CD14-positive monocyte (primary cell): ENCODE measurements at regions not wholly inside any gene's neighbourhood (a gene's known extent, or its start where the extent isn't known, plus 50 kb on each side); places are given as distances from the start of the nearest gene placed in this dataset.

Experiments
- DNase-seq, 3 donors: peaks; one replicate each; pipeline ENCODE4 v3.0.0-alpha.2; 2011 to 2022
- H2AFZ ChIP-seq: 2 replicates; pipeline ENCODE4 v1.6.0; 2012; ENCODE audit warnings: mild to moderate bottlenecking, low read depth, low read length, inconsistent platforms; ENCODE audit not compliant: insufficient read depth, poor library complexity, severe bottlenecking
- H3K27ac ChIP-seq, 2 donors: 1 replicate in 1 of 2; 2 replicates in 1 of 2; pipeline ENCODE4 v1.5.1; 2012 to 2013; ENCODE audit warnings: low read length in 2 of 2, control low read depth in 1 of 2, inconsistent platforms in 1 of 2, low read depth in 1 of 2, mild to moderate bottlenecking in 1 of 2
- H3K27me3 ChIP-seq, 2 donors: one replicate each; pipeline versions ENCODE4 v1.6.0 to v1.6.1; 2011 to 2013; ENCODE audit warnings: low read length in 2 of 2; ENCODE audit not compliant: control insufficient read depth in 2 of 2, insufficient read depth in 2 of 2
- H3K36me3 ChIP-seq, 2 donors: replicated peaks in 1 of 2; 1 replicate in 1 of 2; 2 replicates in 1 of 2; pipeline versions ENCODE4 v1.5.1 to v1.6.1; 2012 to 2013; ENCODE audit warnings: low read length in 2 of 2, control low read depth in 1 of 2, inconsistent platforms in 1 of 2, mild to moderate bottlenecking in 1 of 2; ENCODE audit not compliant: insufficient read depth in 2 of 2, control insufficient read depth in 1 of 2
- H3K4me1 ChIP-seq, 2 donors: 1 replicate in 1 of 2; 2 replicates in 1 of 2; pipeline versions ENCODE4 v1.5.1 to v1.6.1; 2012 to 2013; ENCODE audit warnings: low read length in 2 of 2, control low read depth in 1 of 2, inconsistent platforms in 1 of 2, mild to moderate bottlenecking in 1 of 2, moderate library complexity in 1 of 2; ENCODE audit not compliant: insufficient read depth in 2 of 2, control insufficient read depth in 1 of 2
- H3K4me2 ChIP-seq: replicated peaks from 2 replicates; pipeline ENCODE3; 2012; ENCODE audit warnings: low read length, moderate library complexity, mild to moderate bottlenecking; ENCODE audit not compliant: poor library complexity, severe bottlenecking; ENCODE audit errors: extremely low read depth
- H3K4me3 ChIP-seq, 3 experiments: fragments of 200-600 bp in 1 of 3; sonication (generic) in 1 of 3; replicated peaks in 1 of 3; 1 replicate in 2 of 3; 2 replicates in 1 of 3; pipeline ENCODE4 v1.5.1; 2011 to 2013; ENCODE audit warnings: low read length in 3 of 3, mild to moderate bottlenecking in 3 of 3, control low read depth in 2 of 3, low read depth in 2 of 3, inconsistent platforms in 1 of 3, moderate library complexity in 1 of 3
- H3K79me2 ChIP-seq: 2 replicates; pipeline ENCODE4 v1.6.0; 2012; ENCODE audit warnings: mild to moderate bottlenecking, control low read depth, inconsistent platforms, low read length, moderate library complexity; ENCODE audit not compliant: insufficient read depth
- H3K9ac ChIP-seq: 2 replicates; pipeline ENCODE4 v1.6.0; 2017; ENCODE audit warnings: low read length, mild to moderate bottlenecking; ENCODE audit not compliant: insufficient read depth, poor library complexity, severe bottlenecking
- H3K9me3 ChIP-seq, 2 donors: replicated peaks in 1 of 2; 1 replicate in 1 of 2; 2 replicates in 1 of 2; pipeline versions ENCODE4 v1.5.1 to v1.6.1; 2012 to 2013; ENCODE audit warnings: low read length in 2 of 2, control low read depth in 1 of 2; ENCODE audit not compliant: control insufficient read depth in 1 of 2, insufficient read depth in 1 of 2
- H4K20me1 ChIP-seq: 2 replicates; pipeline ENCODE4 v1.6.0; 2012; ENCODE audit warnings: mild to moderate bottlenecking, low read length, control low read depth, moderate library complexity; ENCODE audit not compliant: insufficient read depth
- H3K27ac Mint-ChIP-seq, 7 donors: one replicate each; pipeline ENCODE4 v1.8.0; 2020; ENCODE audit warnings: mild to moderate bottlenecking in 7 of 7, mixed read lengths in 7 of 7, moderate library complexity in 6 of 7, inconsistent platforms in 2 of 7
- H3K27me3 Mint-ChIP-seq, 3 donors: one replicate each; pipeline ENCODE4 v1.8.0; 2021 to 2022; ENCODE audit warnings: low read depth in 3 of 3, mild to moderate bottlenecking in 3 of 3, mixed read lengths in 3 of 3, moderate library complexity in 3 of 3, inconsistent platforms in 1 of 3
- H3K36me3 Mint-ChIP-seq, 2 donors: one replicate each; pipeline ENCODE4 v1.8.0; 2020; ENCODE audit warnings: mixed read lengths in 2 of 2, inconsistent platforms in 1 of 2, mild to moderate bottlenecking in 1 of 2
- H3K4me1 Mint-ChIP-seq: one replicate; pipeline ENCODE4 v1.8.0; 2020; ENCODE audit warnings: mild to moderate bottlenecking, mixed read lengths
- H3K4me3 Mint-ChIP-seq, 2 donors: one replicate each; pipeline ENCODE4 v1.8.0; 2020; ENCODE audit warnings: mild to moderate bottlenecking in 2 of 2, mixed read lengths in 2 of 2, moderate library complexity in 1 of 2
- H3K9me3 Mint-ChIP-seq, 7 donors: one replicate each; pipeline ENCODE4 v1.8.0; 2020 to 2022; ENCODE audit warnings: mixed read lengths in 7 of 7, mild to moderate bottlenecking in 6 of 7, moderate library complexity in 6 of 7, inconsistent platforms in 2 of 7
- WGBS: methylation state at CpG from one replicate; pipeline ENCODE4 v1.1.5; 2013; ENCODE audit warnings: missing lambda C conversion rate; ENCODE audit not compliant: insufficient coverage; 5-methylcytosine and 5-hydroxymethylcytosine counted together
- intact Hi-C, 2 donors: fragments of 100-400 bp; cut with micrococcal nuclease; formaldehyde crosslinking; loops; one replicate each; pipeline versions ENCODE4 v1.15.0 to v1.15.1; 2023
- TF ChIP-seq, protein P1 (sequence below): fragments of 200-600 bp; IDR thresholded peaks from one replicate; pipeline ENCODE4 v1.8.0; 2022; ENCODE audit warnings: antibody characterized with exemption, mild to moderate bottlenecking

DNA sequence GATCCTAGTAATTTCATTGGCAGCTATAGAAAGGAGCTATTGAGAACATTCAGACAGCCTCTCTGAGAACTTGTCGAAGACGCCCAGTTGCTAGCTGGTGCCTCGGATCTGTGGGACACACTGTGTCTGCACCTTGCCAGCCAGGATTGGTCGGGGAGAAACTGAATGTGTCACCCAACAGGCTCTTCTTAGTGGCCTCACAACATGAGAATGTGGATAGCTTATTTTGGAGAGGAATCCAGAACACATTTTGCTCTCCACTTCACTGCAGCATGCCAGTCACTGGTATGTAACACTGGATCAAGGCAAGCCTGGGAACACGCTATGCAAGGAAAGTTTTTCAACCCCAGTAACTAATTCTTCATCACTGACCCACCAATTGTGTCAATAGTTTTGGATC lies 89.5 kb upstream of the TRPC3 start:
- H3K9ac ChIP-seq = no peak overlapping the region
- no peak overlapping the region for H3K27ac ChIP-seq
- intact Hi-C loops = no loop called here
- H4K20me1 ChIP-seq = no peaks in the 10 kb centered on the region
- no peak overlapping the region for H3K4me3 Mint-ChIP-seq
- H3K4me1 ChIP-seq = no peaks in the 10 kb centered on the region
- H2AFZ ChIP-seq = no peak overlapping the region
- H3K27me3 Mint-ChIP-seq = peaks cover 0 to 2% (median 1%) of the 10 kb centered on the region in 3 donors
- H3K36me3 Mint-ChIP-seq = no peaks in the 10 kb centered on the region
- H3K4me1 Mint-ChIP-seq = no peaks in the 10 kb centered on the region
- TF ChIP-seq, protein P1, sequence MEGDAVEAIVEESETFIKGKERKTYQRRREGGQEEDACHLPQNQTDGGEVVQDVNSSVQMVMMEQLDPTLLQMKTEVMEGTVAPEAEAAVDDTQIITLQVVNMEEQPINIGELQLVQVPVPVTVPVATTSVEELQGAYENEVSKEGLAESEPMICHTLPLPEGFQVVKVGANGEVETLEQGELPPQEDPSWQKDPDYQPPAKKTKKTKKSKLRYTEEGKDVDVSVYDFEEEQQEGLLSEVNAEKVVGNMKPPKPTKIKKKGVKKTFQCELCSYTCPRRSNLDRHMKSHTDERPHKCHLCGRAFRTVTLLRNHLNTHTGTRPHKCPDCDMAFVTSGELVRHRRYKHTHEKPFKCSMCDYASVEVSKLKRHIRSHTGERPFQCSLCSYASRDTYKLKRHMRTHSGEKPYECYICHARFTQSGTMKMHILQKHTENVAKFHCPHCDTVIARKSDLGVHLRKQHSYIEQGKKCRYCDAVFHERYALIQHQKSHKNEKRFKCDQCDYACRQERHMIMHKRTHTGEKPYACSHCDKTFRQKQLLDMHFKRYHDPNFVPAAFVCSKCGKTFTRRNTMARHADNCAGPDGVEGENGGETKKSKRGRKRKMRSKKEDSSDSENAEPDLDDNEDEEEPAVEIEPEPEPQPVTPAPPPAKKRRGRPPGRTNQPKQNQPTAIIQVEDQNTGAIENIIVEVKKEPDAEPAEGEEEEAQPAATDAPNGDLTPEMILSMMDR = no peak
- no peak overlapping the region for H3K4me3 ChIP-seq
- no peak overlapping the region for H3K4me2 ChIP-seq
- H3K27me3 ChIP-seq = no peaks in the 10 kb centered on the region
- no peaks in the 10 kb centered on the region for H3K36me3 ChIP-seq
- no peak overlapping the region for H3K27ac Mint-ChIP-seq
- no peaks in the 10 kb centered on the region for H3K9me3 ChIP-seq
- H3K79me2 ChIP-seq = no peaks in the 10 kb centered on the region
- peaks cover 0 to 4% (median 0%) of the 10 kb centered on the region in 7 donors for H3K9me3 Mint-ChIP-seq
- DNase-seq = no peak
- WGBS = 100% methylated on average over 2 of the region's 5 CpGs

DNA sequence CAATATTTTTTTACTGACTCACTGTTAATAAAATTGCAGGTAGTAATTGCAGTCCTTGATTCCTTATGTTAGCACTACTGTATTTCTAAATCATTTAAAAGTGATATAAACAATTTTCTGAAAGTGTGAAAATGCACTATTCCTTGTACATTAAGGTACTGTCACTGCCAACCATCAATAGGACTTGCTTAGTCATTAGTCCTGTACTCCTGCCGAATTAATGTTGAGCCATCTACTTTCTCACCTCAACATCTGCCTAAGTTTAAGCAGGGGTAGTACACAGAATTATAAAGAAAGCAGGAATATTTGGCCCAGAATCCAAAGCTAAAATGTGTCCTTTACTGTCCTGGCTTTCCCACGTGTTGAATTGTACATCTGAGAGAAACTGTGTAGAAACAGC lies 87.0 kb upstream of the TRPC3 start:
- Mint-ChIP-seq H3K9me3 (peaks cover 0 to 4% (median 1%) of the 10 kb centered on the region in 7 donors), H3K4me3 (no peak overlapping the region), H3K27me3 (peaks cover 0 to 2% (median 1%) of the 10 kb centered on the region in 3 donors), H3K4me1 (no peaks in the 10 kb centered on the region), H3K36me3 (no peaks in the 10 kb centered on the region), H3K27ac (no peak overlapping the region)
- Histone ChIP-seq H3K4me3 (no peak overlapping the region), H4K20me1 (no peaks in the 10 kb centered on the region), H3K27me3 (no peaks in the 10 kb centered on the region), H3K36me3 (no peaks in the 10 kb centered on the region), H3K4me1 (no peaks in the 10 kb centered on the region), H3K27ac (no peak overlapping the region), H3K9ac (no peak overlapping the region), H2AFZ (no peak overlapping the region), H3K9me3 (no peaks in the 10 kb centered on the region), H3K79me2 (no peaks in the 10 kb centered on the region), H3K4me2 (no peak overlapping the region)
- intact Hi-C loops = no loop called here
- no CpG with 5 or more reads among the region's 2 CpGs for WGBS
- TF ChIP-seq, protein P1 = no peak
- no peak for DNase-seq
